IPS-18c (cell line): ENCODE measurements at regions not wholly inside any gene's neighbourhood (a gene's known extent, or its start where the extent isn't known, plus 50 kb on each side); places are given as distances from the start of the nearest gene placed in this dataset.
"Not testable (repeated sequence)": the region's sequence is repeated elsewhere in the genome, so short reads cannot be mapped to it uniquely, and the experiment has no call there.

Experiments
- H3K4me3 ChIP-seq: 2 replicates; pipeline ENCODE4 v1.7.0; 2013; ENCODE audit warnings: low read depth, mild to moderate bottlenecking, low read length, moderate library complexity; ENCODE audit not compliant: insufficient read depth
- H3K9me3 ChIP-seq: one replicate; pipeline ENCODE4 v1.6.1; 2013; ENCODE audit warnings: mild to moderate bottlenecking, low read length, moderate library complexity; ENCODE audit not compliant: control insufficient read depth, insufficient read depth

- H3K4me3 ChIP-seq, H3K9me3 ChIP-seq: not testable (repeated sequence)
These were observed 976.2 kb upstream of the TMEFF2 start for GRCh38 chr2:193170981-193171380.

- H3K9me3 ChIP-seq = no peaks in the 10 kb centered on the region
- H3K4me3 ChIP-seq = no peak overlapping the region
These were observed 961.7 kb upstream of the TMEFF2 start for GRCh38 chr2:193156480-193156879.

DNA sequence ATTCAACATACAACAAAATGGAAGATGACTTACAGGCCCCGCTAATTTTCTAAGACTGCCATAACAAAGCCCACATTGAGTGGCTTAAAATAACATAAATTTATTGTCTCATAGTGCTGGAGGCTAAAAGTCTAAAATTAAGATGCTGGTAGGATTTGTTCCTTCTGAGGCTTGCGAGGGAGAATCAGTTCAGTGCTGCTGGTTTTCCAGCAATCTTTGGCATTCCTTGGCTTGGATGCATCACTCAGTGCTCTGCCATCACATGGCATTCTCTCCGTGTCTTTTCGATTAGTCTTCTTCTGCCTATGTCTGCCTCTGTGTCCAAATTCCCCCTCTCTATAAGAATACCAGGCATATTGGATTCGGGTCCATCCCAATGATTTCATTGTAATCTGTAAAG, 959.3 kb upstream of the TMEFF2 start:
- Histone ChIP-seq H3K4me3 (no peak overlapping the region), H3K9me3 (no peaks in the 10 kb centered on the region)

GRCh38 chr2:193153576-193153975, 958.8 kb upstream of the TMEFF2 start:
- no peaks in the 10 kb centered on the region for H3K9me3 ChIP-seq

GRCh38 chr2:193142467-193142866, 947.7 kb upstream of the TMEFF2 start:
- not testable (repeated sequence) for H3K9me3 ChIP-seq, H3K4me3 ChIP-seq

More at GRCh38 chr2:193153576-193153975, 958.8 kb upstream of the TMEFF2 start:
- no peak overlapping the region for H3K4me3 ChIP-seq

GRCh38 chr2:193141998-193142397, 947.3 kb upstream of the TMEFF2 start:
- Histone ChIP-seq H3K9me3 (peaks cover 2% of the 10 kb centered on the region), H3K4me3 (no peak overlapping the region)

GRCh38 chr2:193140895-193141294, 946.2 kb upstream of the TMEFF2 start:
- H3K4me3 ChIP-seq = not testable (repeated sequence)

DNA sequence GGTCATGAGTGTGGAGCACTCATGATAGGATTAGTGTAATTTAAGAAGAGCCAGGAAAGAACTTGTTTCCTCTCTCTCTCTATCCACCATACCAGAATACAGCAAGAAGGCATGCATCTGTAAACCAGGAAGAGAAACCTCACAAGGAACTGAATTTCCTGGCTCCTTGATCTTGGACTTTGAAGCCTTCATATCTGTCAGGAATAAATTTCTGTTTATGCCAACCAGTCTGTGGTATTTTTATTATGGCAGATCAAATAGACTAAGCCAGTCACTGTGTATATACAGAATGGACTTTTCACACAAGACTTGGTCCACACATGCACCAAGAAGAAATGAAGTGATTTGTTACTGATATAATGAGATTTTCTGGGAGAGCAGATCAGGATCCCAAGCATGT, 930.1 kb upstream of the TMEFF2 start:
- no peaks in the 10 kb centered on the region for H3K9me3 ChIP-seq
- H3K4me3 ChIP-seq = no peak overlapping the region

More at GRCh38 chr2:193140895-193141294, 946.2 kb upstream of the TMEFF2 start:
- not testable (repeated sequence) for H3K9me3 ChIP-seq

- no peak overlapping the region for H3K4me3 ChIP-seq
These were observed 920.1 kb upstream of the TMEFF2 start for GRCh38 chr2:193114827-193115226.

GRCh38 chr2:193112986-193113385, 918.3 kb upstream of the TMEFF2 start:
- Histone ChIP-seq H3K9me3 (no peaks in the 10 kb centered on the region), H3K4me3 (no peak overlapping the region)

More at GRCh38 chr2:193114827-193115226, 920.1 kb upstream of the TMEFF2 start:
- no peaks in the 10 kb centered on the region for H3K9me3 ChIP-seq

DNA sequence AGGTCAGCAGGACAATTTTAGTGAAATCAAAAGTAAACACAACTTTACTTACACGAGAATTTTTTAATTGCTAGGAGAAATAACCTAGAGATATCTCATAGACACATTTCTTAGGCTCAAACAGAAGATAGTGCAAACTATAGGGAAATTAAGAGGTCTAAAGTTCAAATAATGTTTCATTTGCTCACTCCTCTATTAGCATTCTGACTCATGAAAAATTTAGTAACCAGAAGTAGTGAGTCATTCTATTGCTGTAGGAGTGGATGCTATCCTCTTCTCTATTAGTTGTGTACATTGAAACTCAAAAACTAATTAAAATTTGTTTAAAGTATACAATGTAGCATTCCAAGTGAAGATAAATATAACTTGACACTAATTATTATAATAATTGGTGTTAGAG, 908.3 kb upstream of the TMEFF2 start:
- Histone ChIP-seq H3K9me3 (no peaks in the 10 kb centered on the region), H3K4me3 (no peak overlapping the region)

GRCh38 chr2:193101591-193101990, 906.9 kb upstream of the TMEFF2 start:
- no peaks in the 10 kb centered on the region for H3K9me3 ChIP-seq
- H3K4me3 ChIP-seq = no peak overlapping the region

- Histone ChIP-seq H3K9me3 (no peaks in the 10 kb centered on the region), H3K4me3 (no peak overlapping the region)
These were observed 893.3 kb upstream of the TMEFF2 start for GRCh38 chr2:193088026-193088425.

- Histone ChIP-seq H3K9me3 (no peaks in the 10 kb centered on the region), H3K4me3 (no peak overlapping the region)
These were observed 882.3 kb upstream of the TMEFF2 start for GRCh38 chr2:193076995-193077394.

DNA sequence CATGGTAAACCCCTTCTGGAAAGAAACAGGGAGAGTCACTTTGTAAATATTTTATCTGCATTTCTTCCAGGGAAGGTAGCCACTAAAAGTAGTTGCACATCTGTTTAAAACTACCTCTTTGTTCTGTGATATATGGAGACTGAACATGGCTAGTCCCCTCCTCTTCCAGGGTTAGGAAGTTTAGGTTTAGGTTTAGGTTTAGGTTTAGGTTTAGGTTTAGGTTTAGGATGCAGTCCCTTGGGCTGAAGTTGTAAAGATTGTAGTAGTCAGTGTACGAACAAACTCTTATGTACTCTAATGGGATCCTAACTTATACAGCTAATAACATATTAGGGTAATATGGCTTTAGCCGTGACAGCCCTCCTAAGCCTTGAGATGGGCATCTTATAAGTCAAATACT, 880.2 kb upstream of the TMEFF2 start:
- Histone ChIP-seq H3K9me3 (no peaks in the 10 kb centered on the region), H3K4me3 (no peak overlapping the region)

GRCh38 chr2:193072647-193073046, 877.9 kb upstream of the TMEFF2 start:
- no peak overlapping the region for H3K4me3 ChIP-seq
- H3K9me3 ChIP-seq = no peaks in the 10 kb centered on the region

DNA sequence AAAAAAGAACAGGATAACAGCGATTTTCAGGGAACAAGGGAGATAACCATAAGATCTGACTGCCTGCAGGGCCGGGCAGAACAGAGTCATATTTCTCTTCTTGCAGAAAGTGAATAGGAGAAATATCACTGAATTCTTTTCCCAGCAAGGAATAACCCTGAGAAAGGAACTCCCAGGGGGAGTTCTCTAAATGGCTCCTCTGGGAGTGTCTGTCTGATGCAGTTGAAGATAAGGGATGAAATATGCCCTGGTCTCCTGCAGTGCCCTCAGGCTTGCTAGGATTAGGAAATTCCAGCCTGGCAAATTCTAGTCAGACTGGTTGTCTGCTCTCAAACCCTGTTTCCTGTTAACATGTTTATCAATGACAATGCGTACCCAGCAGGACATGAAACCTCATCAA, 830.8 kb upstream of the TMEFF2 start:
- H3K4me3 ChIP-seq, H3K9me3 ChIP-seq: not testable (repeated sequence)

DNA sequence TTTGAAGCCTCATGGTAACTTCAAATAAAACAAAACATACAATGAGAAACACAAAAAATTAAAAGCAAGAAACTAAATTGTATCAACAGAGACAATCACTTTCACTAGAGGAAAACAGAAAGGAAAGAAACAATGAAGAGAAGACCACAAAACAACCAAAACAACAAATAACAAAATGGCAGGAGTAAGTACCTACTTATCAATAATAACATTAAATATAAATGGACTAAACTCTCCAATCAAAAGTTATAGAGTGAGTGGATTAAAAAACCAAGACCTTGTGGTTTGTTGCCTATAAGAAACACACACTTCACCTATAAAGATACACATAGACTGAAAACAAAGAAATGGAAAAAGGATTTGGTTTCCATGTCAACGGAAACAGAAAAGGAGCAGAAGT, 830.1 kb upstream of the TMEFF2 start:
- Histone ChIP-seq H3K9me3 (no peaks in the 10 kb centered on the region), H3K4me3 (no peak overlapping the region)

GRCh38 chr2:193011870-193012269, 817.1 kb upstream of the TMEFF2 start:
- Histone ChIP-seq H3K4me3 (no peak overlapping the region), H3K9me3 (no peaks in the 10 kb centered on the region)
